Brain microvascular endothelial cell (primary cell): ENCODE measurements at regions not wholly inside any gene's neighbourhood (a gene's known extent, or its start where the extent isn't known, plus 50 kb on each side); places are given as distances from the start of the nearest gene placed in this dataset.

Experiments
- DNase-seq: peaks from one replicate; pipeline ENCODE4 v3.0.0-alpha.2; 2020
- H3K27ac ChIP-seq: fragments of 250-450 bp; sonication (Bioruptor Pico); 2 replicates; pipeline ENCODE4 v1.5.1; 2020; ENCODE audit warnings: mild to moderate bottlenecking, moderate library complexity
- H3K27me3 ChIP-seq: fragments of 250-450 bp; sonication (Bioruptor Pico); replicated peaks from 2 replicates; pipeline ENCODE4 v1.5.1; 2020; ENCODE audit warnings: mild to moderate bottlenecking
- H3K36me3 ChIP-seq: fragments of 250-450 bp; sonication (Bioruptor Pico); replicated peaks from 2 replicates; pipeline ENCODE4 v1.5.1; 2020; ENCODE audit warnings: mild to moderate bottlenecking
- H3K4me3 ChIP-seq: 2 replicates; pipeline ENCODE4 v1.5.1; 2011; ENCODE audit warnings: low read depth, mild to moderate bottlenecking, control low read depth, low read length, moderate library complexity
- in situ Hi-C: cut with HindIII; loops from 2 replicates; pipeline ENCODE4 v1.10.0; 2017; ENCODE audit warnings: low sequenced_read_pairs, low pct_ligation_motif_present
- TF ChIP-seq, protein P1 (sequence below): IDR thresholded peaks from 2 replicates; pipeline ENCODE4 v1.5.1; 2011; ENCODE audit warnings: low read depth, mild to moderate bottlenecking, moderate library complexity, low read length, control low read depth, inconsistent platforms; ENCODE audit errors: missing control alignments

DNA sequence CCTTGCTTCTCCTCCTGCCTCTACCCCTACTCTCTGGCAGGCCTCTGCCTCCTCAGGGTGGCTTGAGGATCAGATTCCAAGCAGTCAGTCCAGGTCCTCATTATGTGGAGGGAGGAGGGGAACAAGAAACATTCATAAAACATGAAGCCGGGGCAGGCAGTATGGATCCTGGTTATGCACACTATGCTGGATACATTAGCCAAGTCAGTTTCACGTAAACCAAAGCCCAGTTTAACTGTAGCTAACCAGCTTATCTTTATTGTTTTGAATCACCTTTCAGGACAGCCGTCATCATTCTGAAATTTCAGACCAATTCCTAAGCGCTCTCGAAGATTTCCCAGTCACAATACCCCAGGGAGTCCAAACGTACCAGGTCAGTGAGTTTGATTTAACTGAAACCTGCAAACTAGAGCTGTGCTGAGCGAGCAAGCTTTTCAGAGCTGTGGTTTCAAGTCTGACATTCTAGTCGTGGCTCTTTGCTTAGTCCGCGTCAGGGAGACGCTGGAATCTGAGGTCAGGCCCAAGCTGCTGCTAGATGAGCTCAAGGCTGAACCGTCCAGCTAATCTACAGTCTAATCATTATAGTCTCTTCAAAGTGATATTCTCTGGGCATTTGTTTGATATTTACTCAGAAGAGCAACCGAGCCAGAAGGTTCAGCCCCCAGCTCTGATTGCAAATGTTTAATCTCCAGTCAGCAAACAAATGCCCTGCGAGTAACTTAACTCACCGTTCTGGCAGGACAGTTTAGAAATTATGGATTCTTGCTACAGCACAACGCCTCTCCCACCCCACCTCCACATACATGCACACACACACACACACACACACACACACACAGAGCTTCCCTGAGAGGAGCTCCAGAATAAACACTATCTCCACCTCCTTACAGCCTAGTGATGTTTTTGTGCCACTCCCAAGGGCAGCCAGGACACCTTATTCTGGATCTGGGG, 63.8 kb upstream of the BZW1 start:
- no peak overlapping the region for H3K4me3 ChIP-seq
- TF ChIP-seq, protein P1, sequence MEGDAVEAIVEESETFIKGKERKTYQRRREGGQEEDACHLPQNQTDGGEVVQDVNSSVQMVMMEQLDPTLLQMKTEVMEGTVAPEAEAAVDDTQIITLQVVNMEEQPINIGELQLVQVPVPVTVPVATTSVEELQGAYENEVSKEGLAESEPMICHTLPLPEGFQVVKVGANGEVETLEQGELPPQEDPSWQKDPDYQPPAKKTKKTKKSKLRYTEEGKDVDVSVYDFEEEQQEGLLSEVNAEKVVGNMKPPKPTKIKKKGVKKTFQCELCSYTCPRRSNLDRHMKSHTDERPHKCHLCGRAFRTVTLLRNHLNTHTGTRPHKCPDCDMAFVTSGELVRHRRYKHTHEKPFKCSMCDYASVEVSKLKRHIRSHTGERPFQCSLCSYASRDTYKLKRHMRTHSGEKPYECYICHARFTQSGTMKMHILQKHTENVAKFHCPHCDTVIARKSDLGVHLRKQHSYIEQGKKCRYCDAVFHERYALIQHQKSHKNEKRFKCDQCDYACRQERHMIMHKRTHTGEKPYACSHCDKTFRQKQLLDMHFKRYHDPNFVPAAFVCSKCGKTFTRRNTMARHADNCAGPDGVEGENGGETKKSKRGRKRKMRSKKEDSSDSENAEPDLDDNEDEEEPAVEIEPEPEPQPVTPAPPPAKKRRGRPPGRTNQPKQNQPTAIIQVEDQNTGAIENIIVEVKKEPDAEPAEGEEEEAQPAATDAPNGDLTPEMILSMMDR, result no peak
- H3K27ac ChIP-seq, result peak overlapping the region; percentile 97
- peak; percentile 99 for DNase-seq
- H3K36me3 ChIP-seq, result no peaks in the 10 kb centered on the region
- in situ Hi-C loops, result no loop called here
- no peaks in the 10 kb centered on the region for H3K27me3 ChIP-seq

DNA sequence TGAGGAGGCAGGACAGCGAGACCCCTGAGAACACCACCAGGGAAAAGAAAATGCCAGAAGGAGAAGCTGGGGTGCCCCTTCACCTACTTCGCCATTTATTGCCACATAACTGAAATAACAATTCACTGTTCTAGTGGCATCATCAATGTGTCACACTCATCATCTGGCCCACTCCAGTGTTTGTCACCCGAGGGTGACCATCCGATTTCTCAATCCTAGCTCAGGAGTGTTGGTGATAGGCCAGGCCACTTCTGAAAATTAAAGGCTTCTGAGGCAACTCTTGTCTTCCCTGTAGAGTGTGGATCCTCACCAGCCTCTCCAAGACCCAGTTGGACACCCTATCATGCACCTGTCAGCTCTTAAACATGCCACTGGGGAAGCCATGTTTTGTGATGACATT, 62.9 kb upstream of the BZW1 start:
- no peaks in the 10 kb centered on the region for H3K27me3 ChIP-seq
- H3K27ac ChIP-seq, result peak overlapping the region; percentile 97
- in situ Hi-C loops, result no loop called here
- no peak overlapping the region for H3K4me3 ChIP-seq
- DNase-seq, result no peak
- TF ChIP-seq, protein P1, result no peak
- H3K36me3 ChIP-seq, result no peaks in the 10 kb centered on the region

DNA sequence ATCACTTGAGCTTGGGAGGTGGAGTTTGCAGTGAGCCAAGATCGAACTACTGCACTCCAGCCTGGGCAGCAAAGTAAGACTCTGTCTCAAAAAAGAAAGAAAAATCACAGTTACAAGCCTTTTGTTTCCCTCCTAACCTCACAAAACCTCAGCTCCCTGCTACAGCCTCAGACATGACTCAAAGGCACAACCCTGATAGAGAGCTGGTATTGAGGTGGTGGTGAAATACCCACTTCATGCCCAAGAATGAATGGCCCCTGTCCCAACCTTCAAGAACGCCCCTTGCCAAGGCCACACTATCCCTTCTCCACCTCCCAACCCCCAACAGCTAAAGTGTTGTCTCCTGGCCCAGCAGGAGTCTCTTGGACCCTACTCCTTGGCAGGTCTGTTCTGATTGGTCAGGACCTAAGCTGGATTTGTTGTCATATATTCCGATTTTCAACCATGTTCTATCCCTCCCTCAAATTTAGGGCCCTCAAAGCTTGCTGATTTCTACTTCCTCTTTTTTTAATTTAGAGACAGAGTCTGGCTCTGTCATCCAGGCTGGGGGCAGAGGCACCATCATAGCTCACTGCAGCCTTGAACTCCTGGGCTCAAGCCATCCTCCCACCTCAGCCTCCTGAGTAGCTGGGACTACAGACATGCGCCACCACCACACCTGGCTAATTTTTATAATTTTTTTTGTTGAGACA, 61.9 kb upstream of the BZW1 start:
- TF ChIP-seq, protein P1, result no peak
- no peak for DNase-seq
- no peaks in the 10 kb centered on the region for H3K36me3 ChIP-seq
- H3K4me3 ChIP-seq, result no peak overlapping the region
- no peak overlapping the region for H3K27ac ChIP-seq
- in situ Hi-C loops, result no loop called here
- no peaks in the 10 kb centered on the region for H3K27me3 ChIP-seq

DNA sequence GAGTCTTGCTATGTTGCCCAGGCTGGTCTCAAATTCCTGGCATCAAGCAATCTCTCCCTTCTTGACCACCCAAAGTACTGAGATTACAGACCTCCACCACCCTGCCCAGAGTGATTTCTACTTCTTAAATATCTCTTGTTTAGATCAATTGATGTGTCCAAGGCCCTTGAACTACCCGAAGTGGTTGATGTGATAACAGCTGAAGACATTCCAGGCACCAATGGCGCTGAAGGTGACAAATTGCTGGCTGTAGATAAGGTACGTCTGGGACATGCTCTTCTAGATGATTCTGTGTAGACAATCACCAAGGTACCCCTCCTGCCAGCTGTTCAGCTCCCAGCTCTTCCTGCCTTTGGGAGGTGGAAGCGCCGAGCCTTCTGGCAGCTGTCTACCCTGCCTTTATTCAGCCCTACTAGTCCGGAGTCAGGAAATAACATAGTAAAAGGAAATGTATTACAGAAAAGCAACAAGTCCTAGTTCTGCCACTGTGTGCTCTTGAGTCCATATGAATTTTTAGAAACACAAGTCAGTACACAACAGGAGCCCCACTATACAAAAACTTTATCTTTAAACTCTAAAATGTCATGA, 61.3 kb upstream of the BZW1 start:
- in situ Hi-C loops, result no loop called here
- Histone ChIP-seq H3K27ac (no peak overlapping the region), H3K36me3 (no peaks in the 10 kb centered on the region), H3K4me3 (no peak overlapping the region), H3K27me3 (no peaks in the 10 kb centered on the region)
- DNase-seq, result no peak
- TF ChIP-seq, protein P1, result no peak

DNA sequence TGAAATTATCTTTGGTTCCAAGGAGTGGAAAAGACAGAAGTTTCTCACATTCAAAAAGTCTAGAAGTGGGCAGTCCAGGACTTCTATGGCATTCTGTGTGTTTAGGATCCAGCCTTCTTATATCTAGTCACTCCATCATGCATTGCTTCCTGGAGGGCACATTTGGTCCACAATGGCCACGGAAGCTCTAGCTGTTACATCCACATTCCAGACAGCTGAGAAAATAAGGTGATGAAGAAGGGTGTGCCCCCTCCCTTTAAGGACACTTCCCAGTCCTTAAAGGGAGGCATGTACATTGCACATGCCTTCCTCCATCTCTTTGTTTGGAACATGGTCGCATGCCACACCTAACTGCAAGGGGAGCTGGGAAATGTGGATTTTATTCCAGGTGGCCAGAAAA, 59.9 kb upstream of the BZW1 start:
- Histone ChIP-seq H3K36me3 (no peaks in the 10 kb centered on the region), H3K4me3 (no peak overlapping the region), H3K27ac (no peak overlapping the region), H3K27me3 (no peaks in the 10 kb centered on the region)
- DNase-seq, result no peak
- in situ Hi-C loops, result no loop called here
- TF ChIP-seq, protein P1, result no peak
